GM13977 (cell line): ENCODE measurements at regions not wholly inside any gene's neighbourhood (a gene's known extent, or its start where the extent isn't known, plus 50 kb on each side); places are given as distances from the start of the nearest gene placed in this dataset.

Experiments
- DNase-seq: peaks from one replicate; pipeline ENCODE4 v3.0.0; 2012; ENCODE audit warnings: low spot score
- in situ Hi-C: fragments of 300-500 bp; cut with MboI; formaldehyde crosslinking; loops from one replicate; pipeline ENCODE4 v1.12.0; 2022; ENCODE audit warnings: low sequenced_read_pairs, low pct_unique_long_range_greater_than_20kb, mixed read lengths, inconsistent platforms; ENCODE audit not compliant: unreplicated experiment
- TF ChIP-seq, protein P1 (sequence below): IDR thresholded peaks from 2 replicates; pipeline ENCODE4 v1.5.1; 2012; ENCODE audit warnings: mild to moderate bottlenecking, control low read depth; ENCODE audit not compliant: insufficient read depth; ENCODE audit errors: extremely low read depth, missing control alignments

DNA sequence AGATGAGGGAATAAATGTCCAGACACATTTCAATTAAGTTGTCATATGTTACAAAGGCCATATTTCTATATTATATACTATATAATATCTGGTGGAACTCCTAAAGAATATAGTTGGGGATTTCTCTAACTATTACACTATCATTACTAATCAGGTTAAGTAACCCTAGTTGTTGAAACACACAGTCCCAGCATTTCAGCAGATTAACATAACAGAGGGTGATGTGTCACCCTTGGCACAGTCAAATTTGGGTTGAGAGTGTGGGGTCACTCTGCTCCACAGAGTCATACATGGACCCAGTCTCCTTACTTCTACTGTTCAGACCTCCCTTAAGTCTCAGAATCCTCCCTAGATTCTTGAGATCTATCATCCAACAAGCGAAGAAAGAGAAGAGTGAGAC, 496.4 kb upstream of the MDFIC2 start:
- DNase-seq, result no peak
- in situ Hi-C loops, result no loop called here
- TF ChIP-seq, protein P1, sequence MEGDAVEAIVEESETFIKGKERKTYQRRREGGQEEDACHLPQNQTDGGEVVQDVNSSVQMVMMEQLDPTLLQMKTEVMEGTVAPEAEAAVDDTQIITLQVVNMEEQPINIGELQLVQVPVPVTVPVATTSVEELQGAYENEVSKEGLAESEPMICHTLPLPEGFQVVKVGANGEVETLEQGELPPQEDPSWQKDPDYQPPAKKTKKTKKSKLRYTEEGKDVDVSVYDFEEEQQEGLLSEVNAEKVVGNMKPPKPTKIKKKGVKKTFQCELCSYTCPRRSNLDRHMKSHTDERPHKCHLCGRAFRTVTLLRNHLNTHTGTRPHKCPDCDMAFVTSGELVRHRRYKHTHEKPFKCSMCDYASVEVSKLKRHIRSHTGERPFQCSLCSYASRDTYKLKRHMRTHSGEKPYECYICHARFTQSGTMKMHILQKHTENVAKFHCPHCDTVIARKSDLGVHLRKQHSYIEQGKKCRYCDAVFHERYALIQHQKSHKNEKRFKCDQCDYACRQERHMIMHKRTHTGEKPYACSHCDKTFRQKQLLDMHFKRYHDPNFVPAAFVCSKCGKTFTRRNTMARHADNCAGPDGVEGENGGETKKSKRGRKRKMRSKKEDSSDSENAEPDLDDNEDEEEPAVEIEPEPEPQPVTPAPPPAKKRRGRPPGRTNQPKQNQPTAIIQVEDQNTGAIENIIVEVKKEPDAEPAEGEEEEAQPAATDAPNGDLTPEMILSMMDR, result no peak

GRCh38 chr3:70806556-70806955, 494.1 kb upstream of the MDFIC2 start:
- no peak for DNase-seq
- in situ Hi-C loops, result no loop called here
- TF ChIP-seq, protein P1, result no peak

DNA sequence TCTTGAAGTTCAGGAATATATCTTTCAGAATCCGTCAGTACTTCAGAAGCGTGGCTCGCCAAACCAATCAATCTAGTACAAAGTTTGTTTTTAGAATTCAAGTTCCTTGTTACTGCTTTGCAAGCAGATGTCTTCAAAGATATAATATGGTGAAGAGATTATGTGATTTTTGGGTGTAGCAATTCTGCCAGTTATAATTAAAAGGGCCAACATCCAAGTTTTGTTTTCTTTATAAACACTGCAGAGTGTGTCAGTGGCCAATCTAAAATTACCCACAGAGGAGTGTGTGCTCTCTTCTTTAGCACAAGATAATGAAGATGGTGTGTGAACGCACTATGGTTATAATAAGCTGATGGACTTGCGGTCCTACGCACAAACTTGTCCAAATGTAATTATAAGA, 493.6 kb upstream of the MDFIC2 start:
- TF ChIP-seq, protein P1, result no peak
- in situ Hi-C loops, result no loop called here
- no peak for DNase-seq

- in situ Hi-C loops, result no loop called here
- no peak for DNase-seq
- TF ChIP-seq, protein P1, result no peak
These were observed 492.8 kb upstream of the MDFIC2 start for GRCh38 chr3:70805061-70805889.

GRCh38 chr3:70803891-70804290, 491.5 kb upstream of the MDFIC2 start:
- DNase-seq, result no peak
- in situ Hi-C loops, result no loop called here
- TF ChIP-seq, protein P1, result no peak

DNA sequence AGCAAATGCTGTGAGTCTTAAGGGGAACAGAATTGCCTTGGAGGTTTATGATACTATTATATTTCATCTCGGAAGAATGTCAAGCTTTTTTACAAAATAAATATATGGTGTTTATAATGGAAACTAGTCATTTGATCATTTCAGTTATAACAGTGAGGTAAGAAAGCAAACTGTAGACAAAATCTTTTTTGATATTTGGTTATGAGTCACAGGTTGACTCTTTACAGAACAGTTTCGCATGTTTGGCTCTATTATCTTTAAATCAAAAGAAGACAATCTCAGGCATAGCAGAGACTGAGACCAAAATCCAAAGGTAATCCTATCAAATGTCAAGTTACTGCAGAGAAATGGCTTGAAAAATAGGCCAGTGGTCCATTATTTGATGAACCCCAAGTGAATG, 490.9 kb upstream of the MDFIC2 start:
- no peak for DNase-seq
- TF ChIP-seq, protein P1, result no peak
- in situ Hi-C loops, result no loop called here
